ENCODE measurements at regions not wholly inside any gene's neighbourhood (a gene's known extent, or its start where the extent isn't known, plus 50 kb on each side); places are given as distances from the start of the nearest gene placed in this dataset.

DNA sequence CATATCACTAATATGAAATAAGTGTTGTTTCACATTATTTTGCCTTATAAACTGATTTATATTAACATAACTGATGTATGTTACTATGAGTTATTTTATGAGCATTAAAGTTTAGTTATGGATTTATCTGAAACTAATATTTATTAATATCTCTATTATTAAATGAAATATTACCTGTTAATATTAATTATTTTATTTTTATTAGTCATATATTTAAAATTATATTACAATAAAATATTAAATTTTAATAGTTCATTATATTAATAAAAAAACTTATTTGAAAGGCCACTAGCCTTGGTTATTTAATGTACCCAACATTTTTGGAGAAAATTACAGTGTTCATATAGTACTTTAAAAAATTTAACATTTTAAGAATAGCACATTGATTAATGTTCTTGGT is 1643.4 kb upstream of the MIR17HG start:
- ATAC-seq: no peak
- no peaks in the 10 kb centered on the region for H3K36me3 ChIP-seq
- no peaks in the 10 kb centered on the region for H3K27me3 ChIP-seq
- H3K4me3 ChIP-seq: no peak overlapping the region
- no peaks in the 10 kb centered on the region for H3K9me3 ChIP-seq
- TF ChIP-seq EP300 (IDR thresholded peaks at IDR 0.05) (no peak), POLR2AphosphoS5 (IDR thresholded peaks at IDR 0.05) (no peak), POLR2A (IDR thresholded peaks at IDR 0.05) (no peak)
- TF ChIP-seq, protein P1, sequence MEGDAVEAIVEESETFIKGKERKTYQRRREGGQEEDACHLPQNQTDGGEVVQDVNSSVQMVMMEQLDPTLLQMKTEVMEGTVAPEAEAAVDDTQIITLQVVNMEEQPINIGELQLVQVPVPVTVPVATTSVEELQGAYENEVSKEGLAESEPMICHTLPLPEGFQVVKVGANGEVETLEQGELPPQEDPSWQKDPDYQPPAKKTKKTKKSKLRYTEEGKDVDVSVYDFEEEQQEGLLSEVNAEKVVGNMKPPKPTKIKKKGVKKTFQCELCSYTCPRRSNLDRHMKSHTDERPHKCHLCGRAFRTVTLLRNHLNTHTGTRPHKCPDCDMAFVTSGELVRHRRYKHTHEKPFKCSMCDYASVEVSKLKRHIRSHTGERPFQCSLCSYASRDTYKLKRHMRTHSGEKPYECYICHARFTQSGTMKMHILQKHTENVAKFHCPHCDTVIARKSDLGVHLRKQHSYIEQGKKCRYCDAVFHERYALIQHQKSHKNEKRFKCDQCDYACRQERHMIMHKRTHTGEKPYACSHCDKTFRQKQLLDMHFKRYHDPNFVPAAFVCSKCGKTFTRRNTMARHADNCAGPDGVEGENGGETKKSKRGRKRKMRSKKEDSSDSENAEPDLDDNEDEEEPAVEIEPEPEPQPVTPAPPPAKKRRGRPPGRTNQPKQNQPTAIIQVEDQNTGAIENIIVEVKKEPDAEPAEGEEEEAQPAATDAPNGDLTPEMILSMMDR (IDR thresholded peaks at IDR 0.05): no peak
- no peaks in the 10 kb centered on the region for H3K4me1 ChIP-seq
- H3K27ac ChIP-seq: no peak overlapping the region

DNA sequence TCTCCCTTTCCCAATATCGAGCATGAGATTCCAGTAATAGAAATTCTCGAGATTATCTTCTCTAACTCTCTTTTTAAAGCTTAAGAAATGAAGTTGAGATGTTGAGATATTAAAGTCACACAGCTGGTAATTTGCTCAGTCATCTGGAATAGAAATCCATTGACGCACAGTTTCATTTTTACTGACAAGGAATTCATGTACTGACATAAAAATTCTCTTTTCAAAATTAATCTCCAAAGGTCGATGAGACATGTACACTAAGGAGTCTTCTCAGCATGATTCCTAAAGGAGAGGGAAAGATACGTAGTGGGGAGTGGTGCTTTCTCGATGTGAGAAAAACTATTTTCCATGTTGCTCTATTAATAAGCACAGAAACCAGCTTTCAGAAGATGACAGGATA is 1639.5 kb upstream of the MIR17HG start:
- H3K9me3 ChIP-seq: no peaks in the 10 kb centered on the region
- no peaks in the 10 kb centered on the region for H3K4me1 ChIP-seq
- no peak overlapping the region for H3K4me3 ChIP-seq
- ATAC-seq: no peak
- WGBS, 2 donors (ENCODE audit: low coverage in 1 of 2): 86 to 87% methylated on average over 6 of the region's 6 CpGs
- H3K36me3 ChIP-seq: no peaks in the 10 kb centered on the region
- TF ChIP-seq, protein P1 (IDR thresholded peaks at IDR 0.05): no peak
- TF ChIP-seq POLR2AphosphoS5 (IDR thresholded peaks at IDR 0.05) (no peak), EP300 (IDR thresholded peaks at IDR 0.05) (no peak), POLR2A (IDR thresholded peaks at IDR 0.05) (no peak)
- H3K27me3 ChIP-seq: no peaks in the 10 kb centered on the region
- H3K27ac ChIP-seq: no peak overlapping the region

DNA sequence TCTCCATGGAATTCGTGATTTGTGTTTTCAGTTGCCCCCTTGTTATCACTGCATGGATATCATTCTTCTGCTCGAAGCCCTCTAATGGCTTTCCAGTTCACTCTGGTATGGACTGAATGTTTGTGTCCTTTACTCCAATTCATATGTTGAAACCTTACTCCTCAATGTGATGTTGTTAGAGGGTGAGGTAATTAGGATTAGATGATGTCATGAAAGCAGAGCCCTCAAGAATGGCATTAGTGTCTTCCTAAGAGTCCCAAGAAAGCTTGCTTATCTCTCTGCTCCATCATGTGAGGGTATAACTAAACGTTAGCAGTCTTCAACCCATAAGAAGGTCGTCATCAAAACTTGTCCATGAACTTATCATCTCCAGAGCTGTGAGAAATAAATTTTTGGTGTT is 1626.3 kb upstream of the MIR17HG start:
- no peaks in the 10 kb centered on the region for H3K9me3 ChIP-seq
- no peak overlapping the region for H3K4me3 ChIP-seq
- H3K27ac ChIP-seq: no peak overlapping the region
- H3K27me3 ChIP-seq: no peaks in the 10 kb centered on the region
- H3K36me3 ChIP-seq: no peaks in the 10 kb centered on the region
- whole genome bisulfite sequencing, 2 donors (ENCODE audit: low coverage in 1 of 2): 76 to 77% methylated on average over 4 of the region's 4 CpGs
- H3K4me1 ChIP-seq: no peaks in the 10 kb centered on the region
- TF ChIP-seq EP300 (IDR thresholded peaks at IDR 0.05): no peak
- TF ChIP-seq, protein P1 (IDR thresholded peaks at IDR 0.05): no peak
- no peak for TF ChIP-seq POLR2A (IDR thresholded peaks at IDR 0.05)
- TF ChIP-seq POLR2AphosphoS5 (IDR thresholded peaks at IDR 0.05): no peak
- ATAC-seq: no peak

DNA sequence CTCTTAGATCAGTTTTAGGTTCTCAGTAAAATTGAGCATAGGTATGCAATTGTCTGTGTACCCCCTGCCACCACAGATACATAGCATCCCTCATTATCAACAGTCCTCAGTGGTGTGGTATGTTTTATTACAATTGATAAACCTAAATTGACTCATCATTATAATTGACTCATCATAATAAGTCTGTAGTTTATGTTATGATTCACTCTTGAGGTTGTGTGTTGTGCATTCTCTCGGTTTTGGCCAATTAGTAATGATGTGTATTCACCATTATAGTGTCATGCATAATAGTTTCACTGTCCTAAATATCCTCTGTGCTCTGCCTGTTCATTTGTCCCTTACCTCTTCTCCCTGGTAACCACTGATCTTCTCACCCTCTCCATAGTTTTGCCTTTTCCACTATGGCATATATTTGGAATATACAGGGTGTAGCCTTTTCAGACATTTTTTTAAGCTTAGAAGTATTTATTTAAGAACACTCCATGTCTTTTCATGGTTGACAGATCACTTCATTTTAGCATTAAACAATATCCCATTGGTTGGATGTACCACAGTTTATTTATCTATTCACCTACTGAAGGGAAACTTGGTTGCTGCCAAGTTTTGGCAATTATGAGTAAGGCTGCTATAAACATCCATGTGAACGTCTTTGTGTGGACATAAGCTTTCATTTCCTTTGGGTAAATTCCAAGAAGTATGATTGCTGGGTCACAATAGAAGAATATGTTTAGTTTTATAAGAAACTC is 1620.6 kb upstream of the MIR17HG start:
- Histone ChIP-seq H3K27ac (no peak overlapping the region), H3K36me3 (no peaks in the 10 kb centered on the region), H3K9me3 (no peaks in the 10 kb centered on the region), H3K4me1 (no peaks in the 10 kb centered on the region), H3K27me3 (no peaks in the 10 kb centered on the region), H3K4me3 (no peak overlapping the region)
- TF ChIP-seq EP300 (IDR thresholded peaks at IDR 0.05) (no peak), POLR2A (IDR thresholded peaks at IDR 0.05) (no peak), POLR2AphosphoS5 (IDR thresholded peaks at IDR 0.05) (no peak)
- TF ChIP-seq, protein P1 (IDR thresholded peaks at IDR 0.05): no peak
- WGBS, 2 donors (ENCODE audit: low coverage in 1 of 2): 44 to 53% methylated on average over 2 of the region's 2 CpGs
- no peak for ATAC-seq

DNA sequence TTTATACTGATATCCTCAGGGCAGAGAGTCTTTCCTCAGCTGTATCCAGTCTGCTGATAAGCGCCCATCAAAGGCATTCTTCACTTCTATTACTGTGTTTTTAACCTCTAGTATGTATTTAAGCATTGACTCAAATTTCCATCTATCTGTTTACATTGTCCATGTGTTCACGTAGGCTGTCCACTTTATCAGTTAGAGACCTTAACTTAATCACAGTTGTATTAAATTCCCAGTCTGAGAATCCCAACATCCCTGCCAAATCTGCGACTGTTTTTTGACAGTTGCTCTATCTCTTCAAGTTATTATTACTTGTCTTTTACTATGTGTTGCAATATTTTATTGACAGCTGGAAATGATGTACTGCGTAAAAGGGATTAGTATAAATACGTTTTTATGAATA is 1613.7 kb upstream of the MIR17HG start:
- Histone ChIP-seq H3K4me3 (no peak overlapping the region), H3K4me1 (no peaks in the 10 kb centered on the region), H3K36me3 (no peaks in the 10 kb centered on the region), H3K27me3 (no peaks in the 10 kb centered on the region), H3K27ac (no peak overlapping the region), H3K9me3 (no peaks in the 10 kb centered on the region)
- no peak for TF ChIP-seq POLR2AphosphoS5 (IDR thresholded peaks at IDR 0.05)
- no peak for TF ChIP-seq EP300 (IDR thresholded peaks at IDR 0.05)
- TF ChIP-seq POLR2A (IDR thresholded peaks at IDR 0.05): no peak
- TF ChIP-seq, protein P1 (IDR thresholded peaks at IDR 0.05): no peak
- no peak for ATAC-seq
- 56 to 63% methylated on average over 5 of the region's 5 CpGs for WGBS, 2 donors (ENCODE audit: low coverage in 1 of 2)

Data from gastroesophageal sphincter (tissue), 4 donors.